ENCODE measurements at regions not wholly inside any gene's neighbourhood (a gene's known extent, or its start where the extent isn't known, plus 50 kb on each side); places are given as distances from the start of the nearest gene placed in this dataset.
"Not testable (repeated sequence)": the region's sequence is repeated elsewhere in the genome, so short reads cannot be mapped to it uniquely, and the experiment has no call there.

- H3K4me1 ChIP-seq (ENCODE audit: insufficient read depth, poor library complexity, severe bottlenecking) = peaks cover 7% of the 10 kb centered on the region
- H3K4me3 ChIP-seq (ENCODE audit: severe bottlenecking) = no peak overlapping the region
- no peak for DNase-seq (ENCODE audit: low spot score)
- no peak overlapping the region for H3K27ac ChIP-seq (ENCODE audit: poor library complexity, severe bottlenecking)
- ATAC-seq (ENCODE audit: low read depth) = no peak
- no peaks in the 10 kb centered on the region for H3K27me3 ChIP-seq (ENCODE audit: insufficient read depth, poor library complexity, severe bottlenecking)
- H3K36me3 ChIP-seq (ENCODE audit: low read depth) = no peaks in the 10 kb centered on the region; the same call in 1 of the 2 replicates
- TF ChIP-seq CTCF (IDR thresholded peaks at IDR 0.05; ENCODE audit: poor library complexity, severe bottlenecking) = no peak
- peaks cover 2% of the 10 kb centered on the region for H3K9me3 ChIP-seq (ENCODE audit: severe bottlenecking)
Observed at GRCh38 chr11:28794405-28794804, 686.2 kb downstream of the METTL15 start.

GRCh38 chr11:28793282-28793738 lies 685.1 kb downstream of the METTL15 start:
- DNase-seq (ENCODE audit: low spot score) (no peak), ATAC-seq (ENCODE audit: low read depth) (no peak)
- Histone ChIP-seq H3K36me3 (ENCODE audit: low read depth) (no peaks in the 10 kb centered on the region; the same call in 1 of the 2 replicates), H3K27ac (ENCODE audit: poor library complexity, severe bottlenecking) (no peak overlapping the region), H3K4me3 (ENCODE audit: severe bottlenecking) (no peak overlapping the region), H3K9me3 (ENCODE audit: severe bottlenecking) (peaks cover 2% of the 10 kb centered on the region), H3K4me1 (ENCODE audit: insufficient read depth, poor library complexity, severe bottlenecking) (peaks cover 6% of the 10 kb centered on the region), H3K27me3 (ENCODE audit: insufficient read depth, poor library complexity, severe bottlenecking) (no peaks in the 10 kb centered on the region)
- TF ChIP-seq CTCF (IDR thresholded peaks at IDR 0.05; ENCODE audit: poor library complexity, severe bottlenecking) = no peak

GRCh38 chr11:28792856-28793255 lies 684.7 kb downstream of the METTL15 start:
- no peak for TF ChIP-seq CTCF (IDR thresholded peaks at IDR 0.05; ENCODE audit: poor library complexity, severe bottlenecking)
- Histone ChIP-seq H3K4me1 (ENCODE audit: insufficient read depth, poor library complexity, severe bottlenecking) (peaks cover 6% of the 10 kb centered on the region), H3K9me3 (ENCODE audit: severe bottlenecking) (peaks cover 2% of the 10 kb centered on the region), H3K4me3 (ENCODE audit: severe bottlenecking) (no peak overlapping the region), H3K27ac (ENCODE audit: poor library complexity, severe bottlenecking) (no peak overlapping the region), H3K27me3 (ENCODE audit: insufficient read depth, poor library complexity, severe bottlenecking) (no peaks in the 10 kb centered on the region), H3K36me3 (ENCODE audit: low read depth) (no peaks in the 10 kb centered on the region; the same call in 1 of the 2 replicates)
- ATAC-seq (ENCODE audit: low read depth) (no peak), DNase-seq (ENCODE audit: low spot score) (no peak)

GRCh38 chr11:28787897-28788296 lies 679.7 kb downstream of the METTL15 start:
- not testable (repeated sequence) for H3K4me1 ChIP-seq (ENCODE audit: insufficient read depth, poor library complexity, severe bottlenecking); H3K4me3 ChIP-seq (ENCODE audit: severe bottlenecking); H3K27ac ChIP-seq (ENCODE audit: poor library complexity, severe bottlenecking); ATAC-seq (ENCODE audit: low read depth); H3K36me3 ChIP-seq (ENCODE audit: low read depth); H3K27me3 ChIP-seq (ENCODE audit: insufficient read depth, poor library complexity, severe bottlenecking); H3K9me3 ChIP-seq (ENCODE audit: severe bottlenecking); DNase-seq (ENCODE audit: low spot score)

- Histone ChIP-seq H3K4me1 (ENCODE audit: insufficient read depth, poor library complexity, severe bottlenecking) (no peaks in the 10 kb centered on the region), H3K27ac (ENCODE audit: poor library complexity, severe bottlenecking) (no peak overlapping the region), H3K27me3 (ENCODE audit: insufficient read depth, poor library complexity, severe bottlenecking) (no peaks in the 10 kb centered on the region), H3K9me3 (ENCODE audit: severe bottlenecking) (peaks cover 8% of the 10 kb centered on the region), H3K36me3 (ENCODE audit: low read depth) (no peaks in the 10 kb centered on the region), H3K4me3 (ENCODE audit: severe bottlenecking) (no peak overlapping the region)
- no peak for DNase-seq (ENCODE audit: low spot score)
- no peak for TF ChIP-seq CTCF (IDR thresholded peaks at IDR 0.05; ENCODE audit: poor library complexity, severe bottlenecking)
- no peak for ATAC-seq (ENCODE audit: low read depth)
Observed at GRCh38 chr11:28777126-28777525, 668.9 kb downstream of the METTL15 start.

Measured in RWPE2 (cell line).